CD4-positive, CD25-positive, alpha-beta regulatory T cell (primary cell): ENCODE measurements at regions not wholly inside any gene's neighbourhood (a gene's known extent, or its start where the extent isn't known, plus 50 kb on each side); places are given as distances from the start of the nearest gene placed in this dataset.
"Not testable (repeated sequence)": the region's sequence is repeated elsewhere in the genome, so short reads cannot be mapped to it uniquely, and the experiment has no call there.

Source experiments
- ATAC-seq, 2 donors: fragments of 150-1000 bp; cut with Tn5 transposase; one replicate each; pipeline ENCODE4 v1.10.0; 2021; ENCODE audit warnings: low read depth in 2 of 2, moderate number of reproducible peaks in 2 of 2, moderate library complexity in 1 of 2
- DNase-seq, 3 donors: peaks; one replicate each; pipeline versions ENCODE4 v3.0.0 to v3.0.0-alpha.2; 2012 to 2022; ENCODE audit warnings: mixed read lengths in 1 of 3
- H3K27ac ChIP-seq: one replicate; pipeline ENCODE4 v1.7.0; 2013; ENCODE audit warnings: mild to moderate bottlenecking, low read length; ENCODE audit not compliant: insufficient read depth, poor library complexity, severe bottlenecking
- H3K27me3 ChIP-seq: one replicate; pipeline ENCODE4 v1.7.0; 2013; ENCODE audit warnings: low read length; ENCODE audit not compliant: control insufficient read depth, insufficient read depth
- H3K36me3 ChIP-seq: one replicate; pipeline ENCODE4 v1.7.0; 2013; ENCODE audit warnings: mild to moderate bottlenecking, low read length, moderate library complexity; ENCODE audit not compliant: control insufficient read depth, insufficient read depth
- H3K4me1 ChIP-seq: 2 replicates; pipeline ENCODE4 v1.7.0; 2013; ENCODE audit warnings: mild to moderate bottlenecking, low read length; ENCODE audit not compliant: insufficient read depth, control insufficient read depth, poor library complexity, severe bottlenecking
- H3K4me3 ChIP-seq: one replicate; pipeline ENCODE4 v1.7.0; 2013; ENCODE audit warnings: low read depth, mild to moderate bottlenecking, low read length, moderate library complexity
- H3K9me3 ChIP-seq, 2 experiments: 1 replicate in 1 of 2; 2 replicates in 1 of 2; pipeline ENCODE4 v1.7.0; 2013; ENCODE audit warnings: low read length in 2 of 2, mild to moderate bottlenecking in 1 of 2, moderate library complexity in 1 of 2; ENCODE audit not compliant: control insufficient read depth in 2 of 2
- H3K27ac Mint-ChIP-seq, 3 donors: one replicate each; pipeline ENCODE4 v1.8.0; 2020 to 2022; ENCODE audit warnings: mild to moderate bottlenecking in 3 of 3, mixed read lengths in 3 of 3, moderate library complexity in 2 of 3
- H3K27me3 Mint-ChIP-seq: one replicate; pipeline ENCODE4 v1.8.0; 2022; ENCODE audit warnings: mild to moderate bottlenecking, mixed read lengths
- H3K36me3 Mint-ChIP-seq: one replicate; pipeline ENCODE4 v1.8.0; 2020; ENCODE audit warnings: mixed read lengths
- H3K4me1 Mint-ChIP-seq, 4 donors: one replicate each; pipeline ENCODE4 v1.8.0; 2020 to 2022; ENCODE audit warnings: mixed read lengths in 4 of 4, mild to moderate bottlenecking in 1 of 4
- H3K4me3 Mint-ChIP-seq, 4 donors: one replicate each; pipeline ENCODE4 v1.8.0; 2020 to 2022; ENCODE audit warnings: mild to moderate bottlenecking in 4 of 4, mixed read lengths in 4 of 4, moderate library complexity in 3 of 4
- H3K9me3 Mint-ChIP-seq, 7 donors: one replicate each; pipeline ENCODE4 v1.8.0; 2020 to 2022; ENCODE audit warnings: mixed read lengths in 7 of 7, mild to moderate bottlenecking in 3 of 7, moderate library complexity in 2 of 7

DNA sequence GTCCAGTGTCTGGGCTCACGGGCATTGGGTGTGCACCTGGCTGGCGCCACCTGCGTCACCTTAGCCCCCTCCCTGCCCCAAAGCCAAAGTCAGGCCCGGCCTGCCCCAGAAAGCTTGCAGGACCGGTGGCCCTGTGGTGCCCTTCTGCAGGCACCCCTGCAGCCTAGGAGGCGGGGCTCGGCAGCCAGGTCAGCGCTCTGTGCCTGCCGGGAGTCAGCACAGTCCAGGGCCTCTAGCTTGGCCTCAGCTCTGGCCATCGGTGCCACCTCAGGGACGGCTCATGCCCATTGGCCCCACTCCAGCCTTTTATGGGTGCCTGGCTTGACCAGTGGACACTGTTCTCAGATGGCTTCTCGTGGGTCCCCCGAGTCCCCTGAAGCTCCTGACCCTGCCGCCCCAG is 118.5 kb downstream of the TMEM121 start:
- H3K4me1 Mint-ChIP-seq, H3K9me3 ChIP-seq, H3K36me3 Mint-ChIP-seq, H3K4me3 ChIP-seq, H3K27ac ChIP-seq, H3K27me3 Mint-ChIP-seq, H3K27ac Mint-ChIP-seq, H3K27me3 ChIP-seq, H3K36me3 ChIP-seq, H3K4me3 Mint-ChIP-seq, ATAC-seq, DNase-seq, H3K4me1 ChIP-seq, H3K9me3 Mint-ChIP-seq: not testable (repeated sequence)

DNA sequence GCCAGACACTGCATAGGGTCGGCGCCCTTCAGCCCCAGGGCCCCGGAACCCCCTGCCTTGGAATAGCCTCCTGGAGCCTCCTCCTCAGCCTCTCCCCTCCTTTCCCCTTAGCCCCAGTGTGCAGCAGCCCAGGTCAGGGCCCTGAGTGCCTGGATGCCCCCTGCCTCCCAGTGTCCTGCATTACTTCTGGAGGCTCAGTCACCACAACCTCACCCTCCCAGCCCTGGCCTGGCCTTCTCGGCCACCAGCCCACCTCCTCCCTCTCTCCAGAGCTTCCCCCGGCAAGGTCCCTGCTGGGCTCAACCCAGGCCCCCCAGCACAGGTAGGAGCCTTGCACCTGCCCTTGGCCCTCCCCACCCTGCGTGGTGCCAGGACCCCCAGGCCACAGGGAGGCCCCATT is 119.0 kb downstream of the TMEM121 start:
- not testable (repeated sequence) for H3K27me3 ChIP-seq, ATAC-seq, H3K4me3 ChIP-seq, H3K4me1 ChIP-seq, H3K4me1 Mint-ChIP-seq, H3K27ac Mint-ChIP-seq, H3K9me3 Mint-ChIP-seq, H3K27me3 Mint-ChIP-seq, H3K36me3 ChIP-seq, H3K27ac ChIP-seq, H3K36me3 Mint-ChIP-seq, H3K9me3 ChIP-seq, DNase-seq, H3K4me3 Mint-ChIP-seq

DNA sequence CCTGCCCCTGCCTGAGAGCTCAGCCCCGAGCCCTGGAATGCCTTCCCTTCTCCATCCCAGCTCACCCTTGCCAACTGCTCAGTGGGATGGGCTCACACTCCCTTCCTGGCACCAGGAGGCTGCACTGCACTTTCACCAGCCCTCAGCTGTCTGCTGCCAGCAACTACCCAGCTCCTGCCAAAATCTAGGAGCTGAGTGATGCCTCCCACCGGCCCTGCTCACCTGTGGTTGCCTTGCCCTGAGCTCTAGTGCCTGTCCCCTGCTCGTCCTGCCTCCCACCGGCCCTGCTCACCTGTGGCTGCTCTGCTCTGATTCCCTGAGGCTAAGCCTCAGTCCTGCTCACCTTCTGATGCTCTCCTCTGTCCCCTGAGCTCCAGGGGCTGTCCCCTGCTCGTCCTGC is 119.8 kb downstream of the TMEM121 start:
- Histone ChIP-seq H3K36me3 (no peaks in the 10 kb centered on the region), H3K4me3 (no peak overlapping the region), H3K27ac (no peak overlapping the region), H3K27me3 (no peaks in the 10 kb centered on the region), H3K4me1 (no peaks in the 10 kb centered on the region), H3K9me3 (no peaks in the 10 kb centered on the region)
- Mint-ChIP-seq H3K36me3 (no peaks in the 10 kb centered on the region), H3K9me3 (no peaks in the 10 kb centered on the region), H3K27me3 (no peaks in the 10 kb centered on the region), H3K4me1 (no peaks in the 10 kb centered on the region), H3K4me3 (no peak overlapping the region), H3K27ac (no peak overlapping the region)
- DNase-seq, result no peak
- peak in 1 of 2 donors; percentile 26 for ATAC-seq

DNA sequence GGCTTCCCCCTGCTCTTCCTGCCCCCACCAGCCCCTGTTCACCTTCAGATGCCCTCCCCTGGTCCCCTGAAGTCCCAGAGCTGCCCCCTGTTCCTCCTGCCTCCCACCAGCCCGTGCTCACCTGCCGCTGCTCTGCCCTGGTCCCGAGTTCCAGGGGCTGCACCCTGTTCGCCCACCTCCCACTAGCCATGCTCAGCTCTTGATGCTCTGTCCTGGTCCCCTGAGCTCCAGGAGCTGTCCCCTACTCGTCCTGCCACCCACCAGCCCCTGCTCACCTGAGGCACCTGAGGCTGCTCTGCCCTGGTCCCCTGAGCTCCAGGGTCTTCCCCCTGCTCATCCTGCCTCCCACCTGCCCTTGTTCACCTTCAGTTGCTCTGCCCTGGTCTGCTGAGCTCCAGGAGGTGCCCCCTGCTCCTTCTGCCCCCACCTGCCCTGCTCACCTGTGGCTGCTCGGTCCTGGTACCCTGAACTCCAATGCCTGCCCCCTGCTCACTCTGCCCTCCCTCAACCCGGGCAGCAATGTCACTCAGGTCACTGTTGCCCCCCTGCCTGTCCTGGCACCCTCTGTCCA is 120.4 kb downstream of the TMEM121 start:
- H3K27me3 Mint-ChIP-seq, H3K4me3 ChIP-seq, ATAC-seq, H3K27me3 ChIP-seq, DNase-seq, H3K9me3 Mint-ChIP-seq, H3K36me3 Mint-ChIP-seq, H3K4me3 Mint-ChIP-seq, H3K4me1 Mint-ChIP-seq, H3K27ac Mint-ChIP-seq, H3K9me3 ChIP-seq, H3K36me3 ChIP-seq, H3K4me1 ChIP-seq, H3K27ac ChIP-seq: not testable (repeated sequence)

DNA sequence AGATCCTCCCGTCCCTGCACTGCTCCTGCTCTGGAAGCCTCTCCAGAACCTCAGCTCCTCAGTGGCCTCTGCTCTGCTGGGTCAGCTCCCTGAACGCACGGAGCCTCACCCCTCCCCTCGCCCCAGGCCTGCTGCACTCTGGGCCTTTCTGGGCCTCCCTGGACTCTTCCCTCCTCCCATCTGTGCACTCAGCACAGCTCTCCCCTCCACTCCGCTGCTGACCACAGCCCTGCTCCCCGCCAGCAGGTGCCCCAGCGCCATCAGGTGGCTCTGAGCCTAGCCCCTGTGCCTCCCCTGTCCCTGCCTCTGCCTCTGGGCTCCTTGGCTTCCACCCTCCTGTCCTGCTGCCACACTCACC is 121.0 kb downstream of the TMEM121 start:
- H3K9me3 Mint-ChIP-seq, H3K4me3 ChIP-seq, ATAC-seq, DNase-seq, H3K27me3 Mint-ChIP-seq, H3K36me3 Mint-ChIP-seq, H3K36me3 ChIP-seq, H3K27me3 ChIP-seq, H3K4me1 ChIP-seq, H3K27ac ChIP-seq, H3K27ac Mint-ChIP-seq, H3K4me1 Mint-ChIP-seq, H3K9me3 ChIP-seq, H3K4me3 Mint-ChIP-seq: not testable (repeated sequence)

DNA sequence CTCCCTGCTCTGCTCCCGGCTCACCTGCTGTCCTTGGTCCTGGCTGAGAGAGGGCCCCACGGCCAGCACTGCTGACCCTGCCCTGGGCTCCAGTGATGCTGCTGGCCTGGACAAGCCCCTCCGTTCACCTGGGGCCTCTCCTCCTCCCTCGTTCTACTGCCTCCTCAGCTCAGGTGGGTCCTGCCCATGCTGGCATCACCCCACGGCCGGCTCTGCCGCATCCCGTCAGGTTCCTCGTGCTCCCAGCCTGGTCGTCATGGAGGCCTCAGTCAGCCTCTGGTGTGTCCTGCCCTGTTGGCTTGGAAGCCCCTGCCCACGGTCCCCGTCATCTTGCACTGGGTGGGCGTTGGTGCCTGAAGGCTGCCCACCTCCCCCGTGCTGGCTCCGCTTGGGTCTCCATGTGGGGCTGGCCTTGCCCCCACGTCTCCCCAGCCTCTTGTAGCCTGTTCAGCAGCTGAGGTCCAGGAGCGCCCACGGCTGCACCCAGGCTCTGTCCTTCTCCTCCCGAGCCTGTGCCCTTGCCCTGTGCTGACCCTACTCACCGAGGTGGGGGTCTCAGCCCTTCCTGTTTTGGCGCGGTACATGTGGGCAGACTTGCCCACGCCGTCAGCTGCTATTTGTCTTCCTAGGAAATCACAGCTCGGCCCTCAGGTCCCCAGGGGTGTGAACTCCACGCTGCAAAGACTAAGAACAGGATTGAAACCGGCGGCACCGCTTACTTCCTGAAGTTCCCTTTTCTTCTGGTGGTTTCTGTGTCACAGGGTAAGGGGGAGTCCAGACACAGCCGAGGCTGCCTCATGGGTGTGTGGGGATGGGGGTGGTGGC is 121.6 kb downstream of the TMEM121 start:
- Histone ChIP-seq H3K9me3 (no peaks in the 10 kb centered on the region), H3K27me3 (no peaks in the 10 kb centered on the region), H3K36me3 (no peaks in the 10 kb centered on the region), H3K4me3 (no peak overlapping the region), H3K27ac (no peak overlapping the region), H3K4me1 (no peaks in the 10 kb centered on the region)
- Mint-ChIP-seq H3K9me3 (no peaks in the 10 kb centered on the region), H3K4me3 (no peak overlapping the region), H3K27ac (no peak overlapping the region), H3K4me1 (no peaks in the 10 kb centered on the region), H3K27me3 (no peaks in the 10 kb centered on the region), H3K36me3 (no peaks in the 10 kb centered on the region)
- ATAC-seq, result peak in 1 of 2 donors; percentile 32
- no peak for DNase-seq

DNA sequence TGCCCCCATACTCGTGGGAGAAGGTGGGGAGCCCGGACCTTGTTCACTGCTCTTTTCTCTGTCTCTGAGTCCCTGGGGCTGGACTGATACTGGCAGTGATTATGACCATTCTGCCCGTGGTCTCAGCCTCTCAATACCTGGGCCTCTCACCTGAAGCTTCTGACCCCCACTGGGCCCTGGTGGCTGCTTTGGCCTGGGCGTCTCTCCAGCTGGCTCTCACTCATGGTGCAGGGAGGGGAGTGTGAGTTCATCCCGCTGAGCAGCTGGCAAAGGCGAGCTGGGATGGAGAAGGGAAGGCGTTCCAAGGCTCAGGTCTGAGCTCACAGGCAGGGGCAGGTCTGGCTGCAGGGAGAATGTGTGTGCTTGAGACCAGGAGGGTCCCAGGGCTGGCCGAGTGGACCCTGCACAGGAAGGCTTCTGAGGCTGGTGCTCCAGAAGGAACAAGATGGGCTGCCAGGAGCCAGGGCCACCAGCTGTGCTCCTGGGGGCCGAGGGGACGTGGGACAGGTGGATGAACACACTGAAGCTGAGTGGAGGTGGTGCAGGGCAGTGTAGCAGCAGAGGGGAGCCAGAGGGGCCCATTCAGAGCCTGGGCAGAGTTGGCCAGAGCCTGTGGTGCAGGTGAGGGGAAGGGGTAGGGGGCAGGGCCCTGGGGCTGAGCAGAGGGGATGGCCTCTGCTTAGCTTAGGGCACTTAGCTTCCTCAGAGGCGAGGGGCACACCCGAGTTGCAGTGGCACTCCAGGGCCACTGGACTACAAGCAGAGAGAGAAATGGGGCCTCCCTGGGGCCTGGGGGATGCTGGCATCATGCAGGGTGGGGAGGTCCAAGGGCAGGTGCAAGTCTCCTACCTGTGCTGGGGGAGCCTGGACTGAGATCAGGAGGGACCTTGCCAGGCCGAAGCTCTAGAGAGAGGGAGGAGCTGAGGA is 122.5 kb downstream of the TMEM121 start:
- not testable (repeated sequence) for H3K27ac ChIP-seq, H3K27me3 ChIP-seq, H3K4me1 Mint-ChIP-seq, H3K4me3 ChIP-seq, DNase-seq, H3K9me3 ChIP-seq, ATAC-seq, H3K27me3 Mint-ChIP-seq, H3K9me3 Mint-ChIP-seq, H3K36me3 ChIP-seq, H3K4me3 Mint-ChIP-seq, H3K4me1 ChIP-seq, H3K36me3 Mint-ChIP-seq
- H3K27ac Mint-ChIP-seq, result peak overlapping the region in 1 of 3 donors; percentile 56
